HUES64 (cell line): ENCODE measurements at regions not wholly inside any gene's neighbourhood (a gene's known extent, or its start where the extent isn't known, plus 50 kb on each side); places are given as distances from the start of the nearest gene placed in this dataset.
"Not testable (repeated sequence)": the region's sequence is repeated elsewhere in the genome, so short reads cannot be mapped to it uniquely, and the experiment has no call there.

ENCODE experiments used
- H3K27ac ChIP-seq: 2 replicates; pipeline ENCODE4 v1.7.0; 2013; ENCODE audit warnings: low read depth, low read length, inconsistent platforms
- H3K27me3 ChIP-seq: 2 replicates; pipeline ENCODE4 v1.6.1; 2013; ENCODE audit warnings: mild to moderate bottlenecking, low read length; ENCODE audit not compliant: insufficient read depth
- H3K36me3 ChIP-seq: 2 replicates; pipeline ENCODE4 v1.6.1; 2013; ENCODE audit warnings: mild to moderate bottlenecking, low read length; ENCODE audit not compliant: insufficient read depth
- H3K4me1 ChIP-seq: 2 replicates; pipeline ENCODE4 v1.6.1; 2013; ENCODE audit warnings: mild to moderate bottlenecking, low read length, moderate library complexity; ENCODE audit not compliant: insufficient read depth
- H3K4me3 ChIP-seq: 2 replicates; pipeline ENCODE4 v1.5.1; 2013; ENCODE audit warnings: mild to moderate bottlenecking, low read length, moderate library complexity
- H3K9ac ChIP-seq: 2 replicates; pipeline ENCODE4 v1.6.1; 2013; ENCODE audit warnings: mild to moderate bottlenecking, low read depth, low read length
- H3K9me3 ChIP-seq: 2 replicates; pipeline ENCODE4 v1.6.1; 2013; ENCODE audit warnings: low read depth, low read length; ENCODE audit not compliant: insufficient read depth
- WGBS: fragments of 150-250, 120-280 bp; methylation state at CpG from one replicate; pipeline ENCODE4 v1.1.7; 2013; ENCODE audit warnings: missing lambda C conversion rate; 5-methylcytosine and 5-hydroxymethylcytosine counted together

DNA sequence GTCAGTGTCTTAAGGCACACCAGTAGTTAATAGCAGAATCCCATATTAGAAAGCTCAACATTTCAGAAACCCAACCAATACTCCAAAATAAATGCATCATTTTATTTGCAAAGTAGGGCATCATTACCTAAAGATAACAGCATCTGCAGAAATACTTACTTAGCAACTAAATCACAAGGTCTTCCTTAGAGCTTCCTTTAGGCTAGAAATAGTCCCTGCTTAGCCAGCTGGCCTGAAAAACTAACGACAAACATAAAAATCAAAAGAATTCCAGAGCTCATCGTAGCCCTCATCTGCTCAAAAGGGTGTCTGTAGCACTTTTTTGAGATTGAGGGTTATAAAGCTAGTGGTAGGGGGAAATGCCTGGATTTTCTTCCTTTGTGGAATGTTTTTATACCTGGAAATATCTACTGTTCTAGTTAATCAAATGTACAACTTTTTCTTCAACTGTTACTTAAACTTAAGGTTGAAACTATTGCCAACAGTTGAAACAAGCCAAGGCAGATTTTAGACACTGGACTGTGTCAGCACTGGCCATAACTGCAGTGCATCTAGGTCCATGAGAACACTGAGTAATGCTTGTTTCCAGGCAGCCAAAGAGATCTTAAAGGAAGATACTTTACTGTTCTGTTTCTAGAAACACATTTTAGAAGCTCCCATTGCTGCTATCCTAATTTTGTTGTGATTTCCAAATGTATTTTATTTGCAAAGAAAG lies 129.4 kb upstream of the RASA1 start:
- Histone ChIP-seq H3K9ac (no peak overlapping the region), H3K27ac (no peak overlapping the region), H3K9me3 (no peaks in the 10 kb centered on the region), H3K27me3 (no peaks in the 10 kb centered on the region), H3K4me1 (peaks cover 3% of the 10 kb centered on the region; the same call in 1 of the 2 replicates), H3K36me3 (no peaks in the 10 kb centered on the region), H3K4me3 (no peak overlapping the region)
- 93% methylated on average over 2 of the region's 2 CpGs for WGBS

DNA sequence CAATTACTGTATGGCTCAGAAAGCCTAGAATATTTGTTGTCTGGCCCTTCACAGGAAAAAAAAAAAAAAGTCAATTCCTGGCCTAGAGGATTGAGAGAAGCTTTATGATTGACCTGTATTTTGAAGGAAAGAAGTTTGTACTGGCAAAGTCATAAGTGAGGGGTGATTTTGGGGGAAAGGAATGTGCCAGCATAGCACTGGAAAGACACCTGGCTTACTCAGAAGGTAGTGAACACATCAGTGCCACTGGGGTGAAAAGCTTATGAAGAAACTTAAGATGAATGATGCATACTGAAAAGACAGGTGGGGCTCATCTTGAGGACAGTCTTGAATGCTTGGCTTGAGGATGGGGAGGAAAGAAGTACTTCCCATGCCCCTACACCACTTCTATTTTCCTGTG lies 127.9 kb upstream of the RASA1 start:
- H3K36me3 ChIP-seq: no peaks in the 10 kb centered on the region
- H3K4me1 ChIP-seq: peaks cover 3% of the 10 kb centered on the region; the same call in 1 of the 2 replicates
- H3K4me3 ChIP-seq: no peak overlapping the region
- H3K9ac ChIP-seq: no peak overlapping the region
- H3K27me3 ChIP-seq: no peaks in the 10 kb centered on the region
- no peaks in the 10 kb centered on the region for H3K9me3 ChIP-seq
- no peak overlapping the region for H3K27ac ChIP-seq

DNA sequence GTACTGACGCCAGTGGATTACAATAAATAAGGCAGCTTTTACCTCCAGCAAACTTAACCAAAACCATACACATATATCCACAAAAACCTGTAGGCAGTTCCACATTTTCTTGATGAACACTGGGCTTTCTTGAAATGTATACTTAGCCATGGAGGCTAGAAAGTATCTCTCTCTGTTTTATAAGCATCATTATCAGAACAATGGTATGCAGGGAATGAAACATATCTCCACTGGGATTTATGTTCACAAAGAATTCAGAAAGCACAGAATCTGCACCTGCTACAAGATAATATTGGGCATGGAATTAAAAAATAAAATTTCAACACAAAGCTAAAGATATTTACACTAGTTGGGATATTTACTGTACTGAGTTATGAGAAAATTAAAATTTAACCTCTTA lies 126.1 kb upstream of the RASA1 start:
- H3K27me3 ChIP-seq: no peaks in the 10 kb centered on the region
- no peaks in the 10 kb centered on the region for H3K4me1 ChIP-seq
- no peaks in the 10 kb centered on the region for H3K36me3 ChIP-seq
- H3K4me3 ChIP-seq: no peak overlapping the region
- H3K9ac ChIP-seq: no peak overlapping the region
- 93% methylated on average over 1 of the region's 1 CpG for WGBS
- H3K27ac ChIP-seq: no peak overlapping the region
- no peaks in the 10 kb centered on the region for H3K9me3 ChIP-seq

DNA sequence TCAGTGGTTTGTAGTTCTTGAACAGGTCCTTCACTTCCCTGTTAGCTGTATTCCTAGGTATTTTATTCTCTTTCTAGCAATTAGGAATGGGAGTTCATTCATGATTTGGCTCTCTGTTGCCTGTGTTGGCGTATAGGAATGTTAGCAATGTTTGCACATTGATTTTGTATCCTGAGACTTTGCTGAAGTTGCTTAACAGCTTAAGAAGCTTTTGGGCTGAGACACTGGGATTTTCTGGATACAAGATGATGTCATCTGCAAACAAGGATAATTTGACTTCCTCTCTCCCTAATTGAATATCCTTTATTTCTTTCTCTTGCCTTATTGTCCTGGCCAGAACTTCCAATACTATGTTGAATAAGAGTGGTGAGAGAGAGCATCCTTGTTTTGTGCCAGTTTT lies 121.8 kb upstream of the RASA1 start:
- 85% methylated on average over 1 of the region's 1 CpG for WGBS
- H3K27me3 ChIP-seq, H3K9me3 ChIP-seq, H3K36me3 ChIP-seq, H3K9ac ChIP-seq, H3K27ac ChIP-seq, H3K4me1 ChIP-seq, H3K4me3 ChIP-seq: not testable (repeated sequence)

DNA sequence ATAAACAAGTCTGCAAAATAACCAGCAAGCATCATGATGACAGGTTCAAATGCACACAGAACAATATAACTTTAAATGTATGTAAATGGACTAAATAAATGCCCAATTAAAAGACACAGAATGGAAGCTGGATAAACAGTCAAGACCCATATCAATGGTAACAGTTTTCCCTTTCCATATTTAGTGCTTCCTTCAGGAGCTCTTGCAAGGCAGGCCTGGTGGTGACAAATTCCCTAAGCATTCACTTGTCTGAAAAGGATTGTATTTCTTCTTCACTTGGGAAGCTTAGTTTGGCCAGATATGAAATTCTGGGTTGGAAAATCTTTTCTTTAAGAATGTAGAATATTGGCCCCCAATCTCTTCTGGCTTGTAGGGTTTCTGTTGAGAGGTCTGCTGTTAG lies 120.2 kb upstream of the RASA1 start:
- no peak overlapping the region for H3K27ac ChIP-seq
- H3K4me1 ChIP-seq: 0 out of 2 replicates have a peak, but pooled peaks cover 4% of the 10 kb centered on the region
- no peaks in the 10 kb centered on the region for H3K36me3 ChIP-seq
- no peak overlapping the region for H3K9ac ChIP-seq
- no peaks in the 10 kb centered on the region for H3K9me3 ChIP-seq
- H3K4me3 ChIP-seq: no peak overlapping the region
- H3K27me3 ChIP-seq: no peaks in the 10 kb centered on the region

DNA sequence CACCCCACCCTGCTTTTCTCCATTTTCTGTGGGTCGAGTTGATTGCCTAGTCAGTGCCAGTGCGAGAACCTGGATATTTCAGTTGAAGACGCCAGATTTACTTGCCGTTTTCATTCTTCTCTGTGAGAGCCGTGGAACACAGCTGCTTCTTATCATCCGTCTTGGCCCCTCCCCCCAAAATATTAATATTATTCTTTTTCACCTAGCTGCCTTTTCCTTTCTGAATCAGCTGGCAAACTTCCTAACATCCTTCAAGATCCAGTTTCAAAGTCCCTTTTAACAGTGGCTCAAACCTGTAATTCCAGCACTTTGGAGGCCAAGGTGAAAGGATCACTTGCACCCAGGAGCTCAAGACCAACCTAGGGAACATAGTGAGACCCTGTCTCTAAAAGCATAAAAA lies 117.1 kb upstream of the RASA1 start:
- H3K27me3 ChIP-seq: no peaks in the 10 kb centered on the region
- no peaks in the 10 kb centered on the region for H3K36me3 ChIP-seq
- no peaks in the 10 kb centered on the region for H3K9me3 ChIP-seq
- 93% methylated on average over 6 of the region's 6 CpGs for WGBS
- no peak overlapping the region for H3K27ac ChIP-seq
- 0 out of 2 replicates have a peak, but pooled peaks cover 4% of the 10 kb centered on the region for H3K4me1 ChIP-seq
- H3K9ac ChIP-seq: no peak overlapping the region
- H3K4me3 ChIP-seq: no peak overlapping the region

DNA sequence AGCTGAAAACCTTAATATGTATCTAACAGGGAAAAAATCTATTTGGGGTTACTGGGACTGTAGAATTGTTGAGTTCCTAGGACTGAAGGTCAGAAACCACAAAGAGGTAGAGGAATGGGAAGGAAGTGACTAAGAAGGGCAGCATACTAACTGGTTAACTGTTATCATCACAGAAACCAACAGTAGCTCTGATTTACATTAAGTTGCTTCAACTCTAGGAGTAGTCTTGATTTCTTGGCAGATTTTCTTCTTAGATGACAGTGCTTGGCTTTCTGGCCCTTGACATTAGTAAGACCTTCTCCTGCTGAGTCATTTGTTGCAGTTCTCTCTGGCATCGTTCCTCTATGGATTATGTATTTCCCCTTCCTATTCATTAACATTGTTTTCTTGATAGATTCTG lies 116.1 kb upstream of the RASA1 start:
- H3K4me1 ChIP-seq: 0 out of 2 replicates have a peak, but pooled peaks cover 4% of the 10 kb centered on the region
- H3K4me3 ChIP-seq: no peak overlapping the region
- no peak overlapping the region for H3K9ac ChIP-seq
- H3K27me3 ChIP-seq: no peaks in the 10 kb centered on the region
- no CpG with 5 or more reads among the region's 1 CpG for WGBS
- no peaks in the 10 kb centered on the region for H3K9me3 ChIP-seq
- H3K27ac ChIP-seq: no peak overlapping the region
- H3K36me3 ChIP-seq: no peaks in the 10 kb centered on the region

DNA sequence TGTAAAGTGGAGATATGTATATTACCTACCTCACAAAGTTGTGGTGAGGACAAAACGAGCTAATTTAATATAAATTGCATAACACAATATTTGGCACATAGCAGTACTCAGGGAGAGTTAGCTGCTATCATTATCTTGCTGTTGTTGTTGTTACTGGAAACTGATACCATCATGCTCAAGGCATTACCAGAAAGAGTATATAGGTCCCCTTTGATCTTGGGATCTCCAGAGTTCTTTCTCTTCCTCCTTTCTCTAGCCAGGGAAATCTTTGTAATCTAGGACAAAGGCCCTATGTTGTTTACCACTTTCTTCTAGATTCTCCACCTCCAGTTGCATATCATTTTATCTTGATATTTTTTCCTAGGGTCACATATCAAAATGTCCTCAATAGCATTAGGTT lies 114.8 kb upstream of the RASA1 start:
- Histone ChIP-seq H3K27ac (no peak overlapping the region), H3K4me3 (no peak overlapping the region), H3K9ac (no peak overlapping the region), H3K27me3 (no peaks in the 10 kb centered on the region), H3K9me3 (no peaks in the 10 kb centered on the region), H3K4me1 (0 out of 2 replicates have a peak, but pooled peaks cover 4% of the 10 kb centered on the region), H3K36me3 (no peaks in the 10 kb centered on the region)
- WGBS: no CpG with 5 or more reads among the region's 1 CpG

DNA sequence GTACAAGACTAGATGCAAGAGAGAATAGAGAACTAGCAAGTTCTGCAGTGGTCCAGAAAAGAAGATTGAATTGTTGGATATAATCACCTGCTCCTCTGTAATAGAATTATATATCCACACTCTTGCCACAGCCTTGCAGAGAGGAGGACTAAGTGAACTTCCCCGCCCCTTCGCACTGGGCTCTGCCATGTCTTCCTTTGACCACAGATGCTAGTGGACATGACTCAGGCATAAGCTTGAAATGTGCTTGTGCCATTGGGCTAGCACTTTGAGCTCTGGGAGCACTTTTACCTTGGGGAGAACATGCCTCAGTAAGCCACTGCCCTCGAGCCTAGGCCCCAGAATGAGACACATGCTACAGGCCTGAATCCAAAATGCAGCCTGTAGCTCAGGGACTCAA lies 113.5 kb upstream of the RASA1 start:
- 95% methylated on average over 3 of the region's 3 CpGs for WGBS
- Histone ChIP-seq H3K27me3 (no peaks in the 10 kb centered on the region), H3K27ac (no peak overlapping the region), H3K4me1 (0 out of 2 replicates have a peak, but pooled peaks cover 4% of the 10 kb centered on the region), H3K9me3 (no peaks in the 10 kb centered on the region), H3K9ac (no peak overlapping the region), H3K4me3 (no peak overlapping the region), H3K36me3 (no peaks in the 10 kb centered on the region)

DNA sequence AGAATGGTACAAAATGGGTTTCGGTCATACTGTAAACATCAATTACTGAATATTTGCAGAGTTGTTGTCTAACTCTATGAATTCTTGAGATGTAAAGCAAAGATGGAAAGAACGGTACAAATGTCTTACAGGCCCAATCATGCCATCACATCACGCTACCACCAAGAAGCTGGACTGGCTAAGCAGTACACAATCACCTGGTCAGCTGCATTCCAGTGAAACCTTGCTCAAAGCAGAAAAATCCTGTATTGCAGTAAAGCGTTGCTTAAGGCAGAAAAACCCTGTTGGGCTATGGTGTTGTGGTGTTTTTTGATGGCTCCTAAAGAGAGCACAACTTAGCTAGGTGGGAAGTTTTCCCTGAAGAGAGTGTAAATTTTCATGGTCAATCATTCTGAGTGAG lies 112.6 kb upstream of the RASA1 start:
- 93% methylated on average over 4 of the region's 4 CpGs for WGBS
- no peak overlapping the region for H3K27ac ChIP-seq
- H3K4me1 ChIP-seq: 0 out of 2 replicates have a peak, but pooled peaks cover 4% of the 10 kb centered on the region
- no peaks in the 10 kb centered on the region for H3K36me3 ChIP-seq
- no peak overlapping the region for H3K9ac ChIP-seq
- no peaks in the 10 kb centered on the region for H3K27me3 ChIP-seq
- no peak overlapping the region for H3K4me3 ChIP-seq
- H3K9me3 ChIP-seq: no peaks in the 10 kb centered on the region

DNA sequence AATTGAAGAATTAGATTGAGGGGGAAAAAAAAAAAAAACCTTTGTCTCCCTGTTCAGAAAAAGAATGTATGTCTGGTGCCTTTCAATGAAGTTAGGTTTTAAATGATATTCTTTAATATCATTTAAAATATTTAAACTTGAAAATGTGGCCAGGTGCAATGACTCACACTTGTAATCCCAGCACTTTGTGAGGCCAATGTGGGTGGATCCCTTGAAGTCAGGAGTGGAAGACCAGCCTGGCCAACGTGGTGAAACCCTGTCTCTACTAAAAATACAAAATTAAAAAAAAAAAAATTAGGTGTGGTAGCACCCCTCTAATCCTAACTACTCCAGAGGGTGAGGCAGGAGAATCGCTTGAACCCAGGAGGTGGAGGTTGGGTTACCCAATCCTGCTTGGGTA lies 111.1 kb upstream of the RASA1 start:
- H3K9ac ChIP-seq: no peak overlapping the region
- WGBS: no CpG with 5 or more reads among the region's 2 CpGs
- no peak overlapping the region for H3K27ac ChIP-seq
- H3K36me3 ChIP-seq: no peaks in the 10 kb centered on the region
- 0 out of 2 replicates have a peak, but pooled peaks cover 2% of the 10 kb centered on the region for H3K4me1 ChIP-seq
- no peaks in the 10 kb centered on the region for H3K27me3 ChIP-seq
- no peak overlapping the region for H3K4me3 ChIP-seq
- no peaks in the 10 kb centered on the region for H3K9me3 ChIP-seq

DNA sequence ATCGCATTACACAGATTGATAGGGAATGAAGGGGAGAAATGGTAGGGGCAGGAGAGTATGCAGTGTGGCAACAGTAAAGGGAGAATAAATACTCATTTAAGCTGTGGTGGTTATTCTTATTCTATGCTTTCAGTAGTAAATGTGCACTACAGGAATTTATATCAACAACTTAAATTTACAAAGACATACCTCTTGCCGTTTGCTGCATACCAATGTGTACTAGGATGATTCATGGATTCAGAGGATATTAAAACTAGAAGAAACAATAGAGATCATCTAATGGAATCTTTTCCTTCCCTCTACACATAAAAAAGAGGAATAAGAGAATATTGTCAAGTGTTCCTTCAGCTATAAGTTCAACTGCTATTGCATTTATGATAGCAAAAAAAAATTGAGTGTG lies 103.3 kb upstream of the RASA1 start:
- Histone ChIP-seq H3K27ac (no peak overlapping the region), H3K9me3 (no peaks in the 10 kb centered on the region), H3K4me3 (no peak overlapping the region), H3K36me3 (no peaks in the 10 kb centered on the region), H3K9ac (no peak overlapping the region), H3K4me1 (peaks cover 11% of the 10 kb centered on the region; the same call in 1 of the 2 replicates), H3K27me3 (no peaks in the 10 kb centered on the region)
- 94% methylated on average over 1 of the region's 2 CpGs for WGBS
